ACHN (cell line): ENCODE measurements at regions not wholly inside any gene's neighbourhood (a gene's known extent, or its start where the extent isn't known, plus 50 kb on each side); places are given as distances from the start of the nearest gene placed in this dataset.
"Not testable (repeated sequence)": the region's sequence is repeated elsewhere in the genome, so short reads cannot be mapped to it uniquely, and the experiment has no call there.

Source experiments
- DNase-seq: peaks from one replicate; pipeline ENCODE4 v3.0.0-alpha.2; 2015
- in situ Hi-C: cut with HindIII; loops from 2 replicates; pipeline ENCODE4 v1.10.0; 2017; ENCODE audit warnings: low sequenced_read_pairs, low pct_ligation_motif_present, low pct_unique_long_range_greater_than_20kb

DNA sequence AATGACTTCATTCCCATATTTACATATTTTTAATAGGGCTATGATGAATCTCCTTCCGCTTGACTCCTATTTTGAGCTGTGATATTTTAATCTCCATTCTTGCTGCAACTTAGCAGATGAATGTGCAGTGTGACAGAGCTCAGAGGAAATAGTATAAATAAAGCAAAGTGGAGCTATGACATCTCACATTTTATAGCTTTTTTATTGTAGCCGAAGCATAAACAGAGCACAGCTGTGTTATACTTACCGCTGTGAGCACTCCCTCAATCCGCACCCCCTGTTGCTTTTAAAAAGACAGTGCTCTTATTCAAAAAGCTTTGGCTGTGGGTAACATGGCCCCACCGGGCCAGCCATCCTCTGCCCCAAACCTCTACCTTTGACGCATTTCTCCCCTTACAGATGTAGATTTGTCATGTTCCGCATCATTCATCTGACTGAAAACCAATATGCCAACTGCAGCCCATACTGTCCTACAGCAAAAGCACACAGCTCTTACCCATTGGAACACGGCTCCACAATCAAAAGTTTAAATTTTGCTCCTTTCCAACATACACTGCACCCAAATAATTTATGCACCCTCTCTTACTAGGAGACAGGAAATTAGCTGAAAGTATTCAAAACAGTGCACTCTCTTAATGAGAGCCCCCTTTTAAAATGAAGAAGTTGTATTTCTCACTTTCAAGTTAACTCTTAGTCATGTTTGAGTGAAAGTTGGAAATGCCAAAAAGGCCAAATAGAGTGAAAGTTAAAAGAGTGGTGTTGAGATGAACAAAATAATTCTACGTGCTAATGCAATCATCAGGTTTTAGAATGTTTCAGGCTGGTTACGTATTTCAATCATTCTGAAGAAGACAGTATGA, 429.3 kb upstream of the SOX5 start:
- in situ Hi-C loops = no loop called here
- no peak for DNase-seq

DNA sequence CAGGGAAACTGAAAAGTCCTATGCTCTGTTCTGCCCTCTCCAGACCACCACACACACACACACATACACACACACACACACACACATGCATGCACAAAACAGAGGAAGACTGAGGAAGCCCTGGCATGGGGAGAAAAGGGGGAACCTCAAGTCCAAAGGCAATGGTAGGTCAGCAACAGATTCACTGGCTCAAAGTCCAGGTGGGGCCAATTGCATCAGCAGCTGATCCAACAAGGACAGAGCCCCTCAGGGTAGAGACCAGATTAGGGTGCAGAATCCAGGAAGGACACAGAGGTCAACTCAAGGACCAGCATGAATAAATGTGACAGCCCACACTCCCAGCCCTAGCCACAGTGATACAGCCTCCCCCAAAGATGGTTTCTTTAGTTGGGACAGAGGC, 425.0 kb upstream of the SOX5 start:
- in situ Hi-C loops = no loop called here
- DNase-seq = no peak

DNA sequence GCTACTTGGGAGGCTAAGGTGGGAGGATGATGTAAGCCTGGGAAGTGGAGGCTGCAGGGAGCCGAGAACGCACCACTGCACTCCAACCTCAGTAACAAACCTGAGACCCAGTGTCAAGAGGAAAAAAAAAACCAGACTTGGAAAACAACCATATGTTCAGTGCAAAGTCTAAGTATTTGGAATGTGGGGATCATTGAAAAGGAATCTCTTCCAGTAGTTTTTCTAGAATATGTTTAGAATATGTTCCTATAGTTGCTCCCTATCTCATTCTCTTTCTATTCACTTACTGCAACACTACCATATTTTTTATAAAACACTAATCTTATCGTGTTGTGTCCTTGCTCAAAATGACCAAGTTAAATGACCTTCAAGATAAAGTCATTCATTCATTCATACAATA, 423.5 kb upstream of the SOX5 start:
- DNase-seq = no peak
- in situ Hi-C loops = no loop called here

DNA sequence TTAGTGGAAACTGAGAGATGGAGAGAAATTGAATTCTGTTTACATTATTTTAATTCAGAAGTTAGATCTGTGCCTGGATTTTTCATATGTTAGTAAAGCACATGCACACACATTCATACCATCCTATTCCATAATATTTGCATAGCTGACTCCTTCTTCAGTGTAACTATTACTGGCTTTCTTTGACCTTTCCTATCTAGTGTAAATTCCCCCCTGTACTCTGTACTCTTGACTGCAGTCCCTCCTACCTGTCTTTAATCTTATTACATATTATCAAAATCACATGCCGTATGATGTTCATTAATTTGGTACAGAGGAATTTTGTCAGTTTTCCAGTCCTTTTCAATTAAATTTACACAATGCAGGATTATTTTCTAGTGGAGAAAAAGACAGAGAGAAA, 417.0 kb upstream of the SOX5 start:
- DNase-seq = no peak
- in situ Hi-C loops = no loop called here

DNA sequence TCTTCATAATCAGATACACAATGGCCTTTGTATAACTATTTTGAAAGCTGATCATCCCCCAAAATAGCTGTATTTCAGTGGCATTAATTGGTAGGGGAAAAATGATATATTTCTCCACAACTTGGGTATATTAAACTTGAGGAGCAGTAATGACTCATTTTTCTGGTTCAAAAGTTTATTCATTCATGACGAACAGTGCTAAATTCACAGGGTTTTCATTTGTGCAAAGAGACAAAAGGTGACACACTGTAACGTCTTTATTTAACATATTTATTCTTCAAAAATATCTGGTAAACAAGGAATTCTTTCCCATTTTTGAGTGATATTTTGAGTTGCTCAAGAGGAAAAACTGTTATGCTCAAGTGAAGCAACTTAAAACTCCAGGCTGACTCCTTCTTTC, 415.5 kb upstream of the SOX5 start:
- in situ Hi-C loops = no loop called here
- DNase-seq = no peak

DNA sequence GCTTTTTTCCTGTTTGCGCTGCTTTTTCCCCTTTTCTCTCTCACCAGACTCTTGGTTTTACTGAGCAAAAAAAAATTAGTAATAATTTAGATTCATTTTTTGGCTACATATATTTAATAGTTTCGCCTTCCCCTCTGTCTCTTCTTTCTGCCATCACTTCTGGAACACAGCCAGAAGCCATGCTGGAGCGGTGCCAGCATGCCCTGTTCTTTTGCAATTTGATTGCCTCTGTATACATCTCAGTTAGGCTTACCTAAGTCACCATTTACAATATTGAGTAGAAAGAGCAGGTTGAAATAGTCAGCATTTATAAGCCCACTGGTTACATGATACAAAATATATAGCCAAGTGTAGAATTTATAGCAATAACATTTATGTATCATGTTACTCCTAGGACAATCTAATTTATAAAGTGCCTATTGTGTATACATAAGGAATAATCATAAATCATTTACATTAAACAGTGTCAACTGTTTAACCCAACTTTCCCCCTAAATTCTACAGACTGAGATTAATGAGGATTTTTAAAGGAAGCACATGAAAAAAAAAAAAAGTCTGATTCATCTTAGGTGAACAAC, 413.8 kb upstream of the SOX5 start:
- DNase-seq = no peak
- in situ Hi-C loops = no loop called here

DNA sequence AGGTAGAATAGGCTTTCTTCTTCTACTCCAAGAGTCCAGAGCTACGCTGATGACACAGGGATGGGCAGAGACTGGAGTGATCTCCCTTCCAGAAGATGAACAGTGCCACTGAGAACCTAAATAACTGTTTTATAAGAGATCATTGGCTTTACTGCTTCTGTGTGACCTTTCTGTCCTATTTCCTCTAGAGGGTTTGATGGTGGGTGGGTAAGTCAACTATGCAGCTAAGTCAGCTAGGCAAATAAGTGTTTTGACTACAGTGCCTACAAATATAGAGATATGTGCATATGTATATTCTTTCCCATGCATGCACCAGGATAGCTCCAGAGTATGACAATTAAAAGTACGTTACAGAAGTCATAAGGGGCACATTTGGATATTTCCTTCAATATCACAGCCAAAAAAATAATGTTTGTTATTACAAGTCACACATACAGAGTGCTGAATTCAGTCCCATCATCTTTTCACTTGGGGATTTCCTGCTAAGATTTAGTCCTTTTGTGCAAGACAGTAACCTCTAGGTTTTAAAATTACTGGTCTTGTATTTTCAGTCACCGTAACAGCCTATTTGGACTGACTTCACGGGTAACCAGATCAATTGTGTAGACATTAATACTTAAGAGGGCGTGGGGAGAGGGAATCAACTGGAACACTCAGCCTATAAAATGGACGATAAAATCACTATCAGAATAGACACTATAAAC, 412.6 kb upstream of the SOX5 start:
- in situ Hi-C loops = no loop called here
- no peak for DNase-seq

DNA sequence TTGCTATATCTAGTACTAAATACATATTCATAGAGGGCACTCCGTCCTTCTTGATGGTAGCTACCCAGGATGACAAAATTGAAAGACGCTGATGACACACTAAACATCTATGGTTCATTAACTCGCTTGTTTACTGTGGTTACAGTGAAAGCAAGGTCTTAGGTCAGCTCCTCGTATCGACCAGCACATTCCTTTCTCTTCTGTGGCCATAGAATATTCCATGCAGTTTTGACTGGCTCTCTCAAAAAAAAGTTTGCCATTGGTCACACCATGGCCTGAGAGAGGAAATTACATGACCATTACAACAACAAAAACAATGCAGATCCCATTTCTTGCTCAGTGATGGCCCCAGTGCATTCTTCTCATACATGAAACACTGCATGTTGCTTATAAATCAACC, 411.4 kb upstream of the SOX5 start:
- in situ Hi-C loops = no loop called here
- no peak for DNase-seq

DNA sequence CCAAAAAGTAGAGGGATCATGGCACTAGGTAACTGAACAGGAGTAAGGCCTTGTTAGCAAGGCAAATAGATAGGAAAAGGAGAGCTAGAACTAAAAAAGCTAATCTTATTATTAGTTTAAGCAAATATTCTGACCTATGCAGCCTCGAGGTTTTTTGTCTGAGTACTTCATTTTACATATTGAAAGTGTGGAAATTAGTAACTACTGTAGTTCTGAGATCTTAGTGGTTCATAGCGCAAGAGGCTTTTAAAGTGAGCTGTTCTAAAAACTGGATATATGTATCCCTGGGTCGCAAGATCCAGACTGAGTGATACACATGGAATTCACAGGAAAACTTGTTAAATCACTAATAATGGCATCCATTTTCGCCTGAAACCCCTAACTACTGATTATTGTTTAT, 411.0 kb upstream of the SOX5 start:
- in situ Hi-C loops = no loop called here
- DNase-seq = no peak

DNA sequence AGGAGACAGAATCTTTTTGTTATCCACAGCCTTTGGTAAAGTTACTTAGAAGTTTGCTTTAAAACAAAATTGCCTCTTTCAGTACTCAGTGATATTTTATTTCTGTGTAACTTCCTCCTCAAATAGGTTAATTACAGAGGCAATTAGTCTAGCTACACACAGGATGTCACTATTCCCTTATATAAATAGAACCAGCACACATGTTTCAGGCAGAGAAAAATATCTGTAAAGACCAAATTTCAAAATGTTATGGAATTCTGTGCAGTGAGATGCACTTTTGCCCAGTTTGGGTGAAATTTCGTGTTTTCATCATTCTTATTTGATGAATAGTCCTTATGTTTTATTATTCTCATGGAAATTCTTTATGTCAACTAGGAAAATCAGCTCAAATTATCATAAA, 410.6 kb upstream of the SOX5 start:
- in situ Hi-C loops = no loop called here
- DNase-seq = no peak

DNA sequence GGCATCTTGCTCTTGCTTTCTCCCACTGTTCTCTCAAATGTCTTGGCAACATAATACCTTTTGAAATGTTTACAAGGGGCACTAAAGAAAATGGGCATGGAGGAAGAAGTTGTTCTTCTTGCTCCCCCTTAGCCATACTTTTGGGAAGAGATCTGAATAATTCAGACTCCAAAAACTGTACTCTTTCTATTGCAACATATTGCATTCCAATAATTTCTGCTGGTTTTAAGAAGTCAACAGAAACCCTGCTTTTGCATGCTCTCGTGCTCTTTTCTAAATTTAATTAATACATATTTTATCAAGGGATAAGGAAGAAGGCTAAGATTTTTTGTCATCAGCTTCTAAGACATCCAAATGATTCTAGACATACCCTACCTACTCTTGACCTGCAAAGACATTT, 409.9 kb upstream of the SOX5 start:
- in situ Hi-C loops = no loop called here
- DNase-seq = no peak

DNA sequence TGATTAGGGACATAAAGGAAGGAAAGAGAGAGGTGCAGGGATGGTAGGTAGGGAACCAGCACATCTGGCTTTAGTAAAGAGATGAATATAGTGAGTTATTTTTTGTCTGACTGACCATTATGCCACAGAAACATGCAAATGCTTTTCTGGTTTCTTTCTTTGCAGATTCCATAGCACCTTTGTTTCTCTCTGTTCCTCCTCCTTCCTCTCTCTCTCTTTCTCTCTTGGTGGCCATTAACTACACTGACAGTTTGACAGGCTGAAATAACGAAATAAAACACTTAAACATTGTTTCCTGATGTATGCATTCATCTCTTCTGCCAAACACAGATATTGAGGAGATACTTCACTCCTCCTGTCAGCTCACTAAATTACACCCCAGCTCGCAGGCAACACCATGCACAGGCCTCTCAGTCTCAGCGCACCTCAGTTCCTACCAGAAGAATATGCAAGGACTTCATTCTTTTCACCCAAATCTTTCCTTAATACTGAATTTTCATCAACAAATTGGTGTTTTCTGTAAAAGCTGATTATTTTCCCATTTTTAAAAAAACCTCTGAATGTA, 406.9 kb upstream of the SOX5 start:
- in situ Hi-C loops = no loop called here
- DNase-seq = no peak

DNA sequence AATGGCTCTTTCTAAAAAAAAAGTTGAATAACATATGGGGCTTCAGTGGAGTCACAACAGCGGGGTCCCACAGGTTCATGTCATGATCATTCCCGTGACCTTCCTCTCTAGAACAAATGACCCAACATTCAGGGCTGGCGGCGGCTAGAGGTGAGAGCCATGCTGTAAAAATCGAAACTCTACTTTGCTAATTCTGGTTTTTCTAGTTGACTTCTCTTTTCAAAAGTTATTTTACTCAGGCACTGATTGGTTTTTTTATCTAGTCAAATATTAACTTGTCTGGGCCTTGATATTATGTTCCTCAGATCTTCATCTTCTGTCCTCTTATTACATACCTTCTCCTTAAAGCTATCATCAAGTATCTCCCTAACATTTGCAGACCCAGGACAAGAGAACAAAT, 402.9 kb upstream of the SOX5 start:
- DNase-seq = no peak
- in situ Hi-C loops = no loop called here

DNA sequence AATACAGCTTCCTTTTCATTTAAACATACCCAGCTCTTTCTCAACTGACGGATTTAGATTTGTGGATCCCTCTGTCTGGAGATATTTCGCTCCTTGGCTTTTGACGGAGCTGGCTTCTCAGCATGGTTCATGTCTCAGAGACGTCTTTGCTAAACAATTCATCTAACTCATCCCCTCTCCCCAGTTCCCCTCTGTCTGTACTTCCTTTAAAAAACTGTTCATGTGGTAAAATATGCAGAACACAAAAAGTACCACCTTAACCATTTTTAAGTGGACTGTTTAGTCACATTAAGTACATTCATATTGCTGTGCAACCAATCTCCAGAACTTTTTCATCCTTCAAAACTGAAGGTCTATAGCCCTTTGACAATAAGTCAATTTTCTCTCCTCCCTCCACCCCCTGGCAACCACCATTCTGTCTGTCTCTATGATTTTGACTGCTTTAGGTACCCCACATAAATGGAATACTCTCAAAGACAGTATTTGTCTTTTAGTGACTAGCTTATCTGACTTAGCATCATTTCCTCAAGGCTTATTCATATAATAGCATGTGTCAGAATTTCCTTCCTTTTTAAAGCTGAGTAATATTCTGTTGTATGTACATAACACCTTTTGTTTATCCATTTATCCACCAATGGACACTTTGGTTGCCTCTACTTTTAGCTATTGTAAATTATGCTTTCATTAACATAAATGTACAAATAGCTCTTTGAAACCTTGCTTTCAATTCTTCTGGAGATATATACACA, 399.8 kb upstream of the SOX5 start:
- DNase-seq = no peak
- in situ Hi-C loops = no loop called here

DNA sequence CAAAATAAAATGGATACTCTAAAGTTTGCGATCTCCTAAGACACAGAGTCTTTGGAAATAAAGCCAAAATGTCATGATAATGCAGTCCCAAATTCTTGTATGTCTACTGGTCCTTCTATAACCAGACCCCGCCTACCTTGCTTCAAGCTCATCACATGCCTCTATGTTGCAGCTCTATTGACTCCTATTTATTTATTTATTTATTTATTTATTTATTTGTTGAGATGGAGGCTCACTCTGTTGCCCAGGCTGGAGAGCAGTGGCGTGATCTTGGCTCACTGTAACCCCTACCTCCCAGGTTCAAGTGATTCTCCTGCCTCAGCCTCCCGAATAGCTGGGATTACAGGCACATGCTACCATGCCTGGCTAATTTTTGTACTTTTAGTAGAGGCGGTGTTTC, 398.7 kb upstream of the SOX5 start:
- DNase-seq, in situ Hi-C loops: not testable (repeated sequence)

DNA sequence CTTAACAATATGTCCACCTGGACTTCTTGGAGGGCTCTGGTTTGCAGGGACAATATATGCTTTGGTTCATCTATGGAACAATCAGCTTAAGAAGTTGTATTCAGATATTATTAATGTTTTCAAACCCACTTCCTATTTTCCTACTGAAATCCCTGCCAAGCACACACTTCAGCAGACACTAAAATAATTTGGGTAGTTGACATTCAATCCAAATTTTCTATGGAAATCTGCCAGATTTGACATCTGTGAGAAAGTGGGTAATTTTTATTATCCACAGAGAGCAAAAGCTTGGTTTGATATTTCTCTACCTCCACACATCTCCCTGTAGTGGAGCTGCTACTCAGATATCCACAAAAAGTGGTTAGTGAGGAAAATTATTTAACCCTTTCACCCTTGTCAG, 378.8 kb upstream of the SOX5 start:
- DNase-seq = no peak
- in situ Hi-C loops = no loop called here

DNA sequence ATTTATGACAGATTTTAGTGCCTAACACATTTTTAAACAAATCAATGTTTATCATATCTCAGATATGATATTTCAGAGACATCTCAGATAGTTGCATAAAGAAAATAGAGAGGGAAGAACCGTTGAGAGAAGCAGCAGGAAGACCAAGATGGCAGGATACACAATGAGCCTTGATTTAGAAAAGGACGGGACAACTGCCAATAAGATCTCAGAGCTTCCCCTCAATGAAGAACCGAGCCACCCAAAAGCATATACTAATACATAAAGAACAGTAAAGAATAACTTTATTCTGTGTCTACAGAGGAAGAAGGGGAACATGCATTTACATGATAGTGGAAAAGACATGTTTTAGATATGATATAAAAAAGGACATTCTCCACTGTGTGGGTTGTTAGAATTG, 375.9 kb upstream of the SOX5 start:
- in situ Hi-C loops = no loop called here

DNA sequence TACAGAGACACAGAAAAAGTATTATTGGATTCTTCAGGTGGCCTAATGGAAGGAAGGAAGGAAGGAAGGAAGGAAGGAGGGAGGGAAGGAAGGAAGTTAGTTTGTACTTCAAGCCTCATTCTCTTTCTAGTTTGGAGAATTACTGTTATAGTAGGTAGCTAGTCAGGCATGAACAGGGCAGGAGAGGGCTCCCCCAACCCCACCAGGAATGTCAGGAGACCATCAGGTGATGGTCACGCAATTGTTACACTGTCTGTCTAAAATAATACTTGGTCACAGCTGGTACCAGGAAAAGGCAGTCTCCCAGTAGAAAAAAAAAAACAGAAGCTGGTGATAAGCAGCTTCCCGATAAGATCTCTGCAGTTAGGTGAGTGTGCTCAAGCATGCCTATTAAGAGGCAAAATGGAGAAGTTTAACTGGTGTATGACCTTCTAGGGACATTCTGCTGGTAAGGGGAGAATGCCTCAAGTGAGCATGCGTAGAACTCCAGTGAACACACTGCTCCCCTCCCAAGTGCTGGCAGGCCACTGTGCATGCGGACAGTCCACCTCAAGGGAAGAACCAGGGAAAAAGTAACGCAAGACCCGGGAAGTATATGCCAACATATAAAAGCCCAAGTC, 358.4 kb upstream of the SOX5 start:
- in situ Hi-C loops = no loop called here
- no peak for DNase-seq

More for the DNA sequence above, 375.9 kb upstream of the SOX5 start:
- no peak for DNase-seq
